ENCODE measurements at regions not wholly inside any gene's neighbourhood (a gene's known extent, or its start where the extent isn't known, plus 50 kb on each side); places are given as distances from the start of the nearest gene placed in this dataset.

DNA sequence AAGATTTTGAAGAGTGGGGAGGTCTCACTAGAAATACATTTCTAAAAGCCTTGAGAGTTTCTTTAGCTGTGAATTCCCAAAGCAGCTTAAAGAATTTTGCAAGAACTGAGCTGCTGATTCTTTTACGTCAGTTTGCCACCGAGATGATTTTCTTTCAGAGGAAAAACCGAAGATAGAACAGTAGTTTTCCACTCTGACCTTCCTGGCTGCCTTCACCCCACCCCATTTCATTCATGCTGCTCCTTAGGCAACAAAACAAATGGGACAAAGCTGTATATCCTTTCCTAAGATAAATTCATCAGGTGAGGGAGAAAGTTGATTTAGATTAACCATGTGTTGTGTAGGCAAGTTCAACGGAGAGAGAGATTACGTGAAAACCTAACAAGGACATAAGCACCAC is 947.0 kb downstream of the GALC start:
- TF ChIP-seq, protein P1, sequence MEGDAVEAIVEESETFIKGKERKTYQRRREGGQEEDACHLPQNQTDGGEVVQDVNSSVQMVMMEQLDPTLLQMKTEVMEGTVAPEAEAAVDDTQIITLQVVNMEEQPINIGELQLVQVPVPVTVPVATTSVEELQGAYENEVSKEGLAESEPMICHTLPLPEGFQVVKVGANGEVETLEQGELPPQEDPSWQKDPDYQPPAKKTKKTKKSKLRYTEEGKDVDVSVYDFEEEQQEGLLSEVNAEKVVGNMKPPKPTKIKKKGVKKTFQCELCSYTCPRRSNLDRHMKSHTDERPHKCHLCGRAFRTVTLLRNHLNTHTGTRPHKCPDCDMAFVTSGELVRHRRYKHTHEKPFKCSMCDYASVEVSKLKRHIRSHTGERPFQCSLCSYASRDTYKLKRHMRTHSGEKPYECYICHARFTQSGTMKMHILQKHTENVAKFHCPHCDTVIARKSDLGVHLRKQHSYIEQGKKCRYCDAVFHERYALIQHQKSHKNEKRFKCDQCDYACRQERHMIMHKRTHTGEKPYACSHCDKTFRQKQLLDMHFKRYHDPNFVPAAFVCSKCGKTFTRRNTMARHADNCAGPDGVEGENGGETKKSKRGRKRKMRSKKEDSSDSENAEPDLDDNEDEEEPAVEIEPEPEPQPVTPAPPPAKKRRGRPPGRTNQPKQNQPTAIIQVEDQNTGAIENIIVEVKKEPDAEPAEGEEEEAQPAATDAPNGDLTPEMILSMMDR (IDR thresholded peaks at IDR 0.05; ENCODE audit: insufficient read depth, low read length) = no peak
- H3K4me3 ChIP-seq (ENCODE audit: low read depth, low read length) = no peak overlapping the region
- no peak for DNase-seq (ENCODE audit: low read depth)

DNA sequence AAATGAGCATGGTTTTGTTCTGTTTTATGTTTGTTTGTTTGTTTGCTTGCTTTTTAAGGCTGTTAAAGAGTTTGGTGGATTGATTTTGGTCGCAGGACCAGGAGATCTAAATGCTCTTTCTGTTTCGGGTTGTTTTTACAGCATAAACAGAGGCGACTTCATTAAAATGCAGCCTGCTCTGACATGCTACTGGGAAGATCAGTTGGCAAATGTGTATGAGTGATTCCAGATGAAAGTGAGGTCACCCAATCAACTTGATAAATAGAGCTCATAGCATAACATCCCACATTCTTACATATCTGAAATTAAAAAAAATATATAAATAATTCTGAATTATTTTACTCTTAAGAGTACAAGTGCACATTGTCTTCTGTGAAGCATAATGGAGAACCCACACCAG is 947.7 kb downstream of the GALC start:
- no peak for DNase-seq (ENCODE audit: low read depth)
- TF ChIP-seq, protein P1 (IDR thresholded peaks at IDR 0.05; ENCODE audit: insufficient read depth, low read length) = no peak
- H3K4me3 ChIP-seq (ENCODE audit: low read depth, low read length) = no peak overlapping the region

DNA sequence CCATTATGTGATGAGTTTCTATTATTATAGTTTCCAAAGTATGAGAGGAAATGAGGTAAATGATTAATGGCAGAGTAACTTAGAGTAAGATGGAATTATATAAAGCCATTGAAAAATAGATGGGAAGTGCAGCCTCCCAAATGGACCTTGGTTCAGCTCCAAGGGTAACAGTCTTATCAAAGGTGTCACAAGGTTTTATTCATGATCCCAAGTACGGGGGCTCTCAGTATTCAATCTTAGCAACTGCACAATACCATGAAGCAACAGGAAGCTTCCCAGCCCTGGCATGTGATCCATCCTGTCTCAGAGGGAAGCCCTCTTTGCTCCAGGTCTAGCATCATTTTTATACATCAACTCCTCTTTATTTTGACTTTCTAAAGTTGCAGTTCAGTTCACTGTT is 948.2 kb downstream of the GALC start:
- H3K4me3 ChIP-seq (ENCODE audit: low read depth, low read length) = no peak overlapping the region
- TF ChIP-seq, protein P1 (IDR thresholded peaks at IDR 0.05; ENCODE audit: insufficient read depth, low read length) = no peak
- no peak for DNase-seq (ENCODE audit: low read depth)

DNA sequence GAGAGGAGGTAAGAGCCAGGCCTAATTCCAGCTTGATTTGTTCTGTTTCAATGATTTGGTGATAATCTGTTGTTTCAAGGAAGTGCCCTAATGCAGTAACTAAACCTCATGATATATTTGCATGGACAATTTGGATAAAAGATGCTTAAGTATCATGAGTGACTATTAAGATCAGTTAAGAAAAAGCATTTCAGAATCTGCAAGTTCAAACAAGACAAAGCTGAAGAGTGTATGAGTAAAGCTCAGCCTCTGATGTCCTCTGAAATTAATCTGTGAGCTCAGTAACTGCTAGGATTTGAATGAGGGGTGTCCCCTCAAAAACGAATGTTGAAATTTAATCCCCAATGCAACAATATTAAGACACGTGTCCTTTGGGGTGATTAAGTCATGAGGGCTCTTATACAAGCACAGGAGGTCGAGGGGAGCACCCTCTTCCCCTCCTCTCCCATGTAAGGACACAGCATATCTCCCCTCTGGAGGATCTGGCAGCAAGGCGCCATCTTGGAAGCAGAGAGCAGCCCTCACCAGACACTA is 949.2 kb downstream of the GALC start:
- H3K4me3 ChIP-seq (ENCODE audit: low read depth, low read length) = no peak overlapping the region
- DNase-seq (ENCODE audit: low read depth) = no peak
- TF ChIP-seq, protein P1 (IDR thresholded peaks at IDR 0.05; ENCODE audit: insufficient read depth, low read length) = no peak

DNA sequence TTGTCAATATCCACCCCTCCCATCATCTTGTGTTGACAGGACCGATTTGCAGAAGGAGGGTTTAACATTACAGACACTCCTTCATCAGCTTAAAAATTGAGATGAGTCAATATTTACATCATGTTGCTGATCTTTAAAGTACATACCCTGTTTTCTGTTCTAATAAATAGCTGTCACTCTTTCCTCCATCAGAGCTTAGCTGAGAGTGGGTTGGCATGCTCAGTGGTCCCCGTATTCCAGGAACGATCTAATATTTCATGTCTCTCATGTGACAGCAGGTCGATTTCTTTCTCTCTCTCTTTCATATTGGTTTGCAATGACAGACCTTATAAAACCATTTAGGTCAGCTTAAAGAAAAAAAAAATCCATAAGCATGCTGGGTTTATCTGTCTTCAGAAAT is 950.6 kb downstream of the GALC start:
- no peak overlapping the region for H3K4me3 ChIP-seq (ENCODE audit: low read depth, low read length)
- no peak for DNase-seq (ENCODE audit: low read depth)
- TF ChIP-seq, protein P1 (IDR thresholded peaks at IDR 0.05; ENCODE audit: insufficient read depth, low read length) = no peak

DNA sequence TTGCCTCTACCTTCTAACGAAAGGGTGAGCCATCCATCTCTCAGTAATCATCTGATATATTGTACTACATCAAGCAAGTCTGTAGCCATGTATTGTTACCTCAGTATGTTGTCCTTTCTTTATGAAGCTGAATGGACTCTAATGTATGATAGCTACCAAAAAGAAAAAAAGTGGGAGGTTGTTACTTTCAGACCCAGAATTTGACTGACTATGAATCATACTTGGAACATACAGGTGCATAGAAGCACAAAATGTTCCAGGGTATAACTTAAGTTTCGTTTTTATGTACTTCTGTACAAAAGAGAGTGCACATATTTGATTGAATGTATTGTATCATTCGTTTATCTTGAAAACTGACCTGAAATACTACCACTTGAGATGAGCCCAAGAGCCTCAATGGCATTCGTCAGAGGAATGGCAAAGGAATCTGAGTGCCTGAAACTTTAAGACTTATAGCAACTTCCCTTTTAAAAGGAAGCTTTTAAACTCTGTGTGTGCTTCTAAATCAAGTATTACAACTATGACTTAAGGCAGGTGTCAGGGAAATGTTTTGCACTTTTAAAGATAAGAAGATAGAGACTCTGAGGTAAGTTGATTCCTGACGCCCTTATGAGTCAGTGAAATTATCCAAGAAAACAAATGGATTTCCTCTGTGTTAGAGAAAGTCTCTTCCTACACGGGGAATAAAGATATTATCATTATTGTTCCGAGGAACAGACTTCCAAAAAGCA is 951.5 kb downstream of the GALC start:
- TF ChIP-seq, protein P1 (IDR thresholded peaks at IDR 0.05; ENCODE audit: insufficient read depth, low read length) = no peak

More for the DNA sequence above, 951.5 kb downstream of the GALC start:
- H3K4me3 ChIP-seq (ENCODE audit: low read depth, low read length) = no peak overlapping the region
- no peak for DNase-seq (ENCODE audit: low read depth)
